UCSD-AML1 (cell line): ENCODE measurements at regions not wholly inside any gene's neighbourhood (a gene's known extent, or its start where the extent isn't known, plus 50 kb on each side); places are given as distances from the start of the nearest gene placed in this dataset.
A peak's percentile ranks its signal among the peaks of the same experiment; 100 is the strongest.

Experiments
- DNase-seq: peaks from one replicate; lab custom pipeline; 2025; ENCODE audit not compliant: unreplicated experiment; lab: John Stamatoyannopoulos, UW

DNA sequence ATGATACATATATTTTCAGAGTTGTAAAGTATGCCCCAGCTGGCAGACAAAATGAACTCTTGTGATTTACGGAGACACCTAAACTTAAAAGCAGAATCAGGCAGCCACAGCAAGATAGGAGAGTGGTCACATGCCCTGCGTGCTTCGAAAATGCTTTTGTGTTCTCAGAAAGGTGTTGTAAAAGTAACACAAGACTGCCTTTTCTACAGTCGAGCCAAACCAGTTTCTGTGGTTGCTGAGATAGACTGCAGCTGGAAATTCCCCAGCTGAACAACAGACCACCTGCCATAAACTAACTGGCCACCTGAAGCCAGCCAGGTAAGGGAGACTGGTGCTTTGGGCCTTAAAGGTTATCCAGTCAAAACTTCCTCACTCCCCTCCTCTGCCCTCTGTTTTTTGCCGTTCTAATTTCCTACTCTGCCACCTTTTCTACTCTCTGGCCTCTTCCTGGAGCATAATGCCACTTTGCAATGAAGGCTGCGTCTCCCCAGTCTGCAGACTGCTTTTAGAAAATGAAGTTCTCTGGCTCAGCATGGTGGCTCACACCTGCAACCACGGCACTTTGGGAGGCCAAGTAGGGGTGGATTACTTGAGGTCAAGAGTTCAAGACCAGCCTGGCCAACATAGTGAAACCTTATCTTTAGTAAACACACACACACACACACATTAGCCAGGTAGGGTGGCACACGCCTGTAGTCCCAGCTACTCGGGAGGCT, 381.2 kb upstream of the SLITRK1 start:
- no peak for DNase-seq

DNA sequence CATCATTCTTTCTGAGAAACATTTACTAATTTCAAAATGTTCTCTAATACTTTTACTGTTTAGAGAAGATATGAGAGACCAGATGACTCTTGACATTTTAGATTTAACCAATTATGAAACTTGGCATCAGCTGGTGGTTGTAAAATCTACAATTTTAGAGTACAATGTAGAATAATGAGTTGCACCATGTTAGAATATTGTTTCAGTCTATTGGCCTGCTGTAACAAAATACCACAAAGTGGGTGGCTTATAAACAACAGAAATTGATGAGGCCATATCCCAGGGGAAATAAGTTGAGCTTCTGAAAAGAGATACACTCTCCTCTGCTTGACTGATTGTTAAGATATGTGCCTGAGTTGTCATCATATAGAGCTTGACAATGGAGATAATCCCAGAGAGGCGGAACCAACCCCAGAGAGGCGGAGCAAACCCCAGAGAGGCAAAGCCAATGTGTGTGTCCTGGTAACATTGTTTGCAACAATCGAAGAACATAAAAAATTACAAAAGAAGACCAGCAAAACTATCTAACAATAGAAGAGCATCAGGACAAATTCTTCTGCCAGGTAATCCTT, 373.0 kb upstream of the SLITRK1 start:
- no peak for DNase-seq

DNA sequence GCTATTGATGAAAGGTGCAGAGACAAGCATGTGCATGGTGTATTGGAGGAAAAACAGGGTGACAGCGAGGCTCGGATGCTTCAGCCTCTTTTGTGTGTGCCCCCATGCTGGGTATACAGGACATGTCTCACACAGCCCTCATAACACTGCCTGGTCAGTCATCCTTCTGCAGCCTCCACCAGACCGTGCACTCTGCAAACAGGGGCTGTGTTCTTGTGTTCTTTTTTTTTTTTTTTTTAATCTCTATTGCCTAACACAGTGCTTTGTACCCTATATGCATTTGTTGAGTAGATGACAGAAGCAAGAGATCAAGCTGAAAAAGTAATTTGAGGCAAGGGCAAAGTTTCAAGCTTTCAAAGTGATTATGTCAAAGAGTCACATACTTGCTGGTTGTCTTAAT, 367.2 kb upstream of the SLITRK1 start:
- DNase-seq, result no peak

GRCh38 chr13:84243340-84243739, 361.1 kb upstream of the SLITRK1 start:
- DNase-seq, result no peak

- DNase-seq, result no peak
These were observed 356.8 kb upstream of the SLITRK1 start for GRCh38 chr13:84239032-84239431.

DNA sequence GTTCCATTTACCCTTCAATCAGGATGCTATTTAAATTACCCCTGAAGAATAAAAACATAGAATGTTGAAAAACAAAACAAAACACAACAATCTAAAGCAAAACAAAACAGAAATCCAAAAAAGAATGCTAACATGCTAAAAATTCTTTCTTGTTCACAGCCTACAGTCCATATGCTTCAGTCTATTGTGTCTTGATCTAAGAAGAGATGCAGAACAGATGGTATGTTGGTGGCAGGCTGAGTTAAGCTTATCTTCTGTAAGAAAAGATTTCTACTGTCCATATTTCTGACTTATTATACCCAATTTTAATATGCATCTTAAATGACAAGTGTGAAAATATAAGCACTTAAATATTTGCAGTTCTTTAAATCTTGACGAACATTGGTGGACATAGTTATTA, 356.1 kb upstream of the SLITRK1 start:
- DNase-seq, result no peak

DNA sequence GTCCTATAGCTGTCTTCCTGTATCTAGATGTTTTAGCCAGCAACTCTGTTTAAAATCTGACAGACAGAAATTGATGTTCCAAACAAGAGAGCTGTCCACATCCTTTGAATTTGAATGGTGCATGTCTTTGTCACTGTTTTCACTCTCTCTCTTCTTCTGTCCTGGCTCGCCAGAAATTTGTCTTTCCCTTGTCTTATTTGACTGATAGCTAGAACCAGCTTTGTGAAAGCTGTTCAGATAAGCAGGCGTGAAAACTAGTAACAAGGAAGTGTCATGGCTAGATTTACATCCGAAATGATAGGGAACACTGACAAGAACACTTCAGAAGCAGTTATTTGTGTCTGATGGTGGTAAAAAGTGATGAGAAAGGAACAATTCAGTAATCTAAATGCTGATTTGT, 354.9 kb upstream of the SLITRK1 start:
- DNase-seq, result no peak

GRCh38 chr13:84234416-84234815, 352.1 kb upstream of the SLITRK1 start:
- no peak for DNase-seq

- no peak for DNase-seq
These were observed 348.3 kb upstream of the SLITRK1 start for GRCh38 chr13:84230568-84230967.

- DNase-seq, result peak; percentile 1
These were observed 328.8 kb upstream of the SLITRK1 start for GRCh38 chr13:84211048-84211447.

GRCh38 chr13:84208246-84208910, 326.1 kb upstream of the SLITRK1 start:
- DNase-seq, result no peak

- DNase-seq, result no peak
These were observed 325.2 kb upstream of the SLITRK1 start for GRCh38 chr13:84207509-84207908.

GRCh38 chr13:84200971-84201370, 318.7 kb upstream of the SLITRK1 start:
- no peak for DNase-seq

GRCh38 chr13:84192125-84192524, 309.9 kb upstream of the SLITRK1 start:
- no peak for DNase-seq

DNA sequence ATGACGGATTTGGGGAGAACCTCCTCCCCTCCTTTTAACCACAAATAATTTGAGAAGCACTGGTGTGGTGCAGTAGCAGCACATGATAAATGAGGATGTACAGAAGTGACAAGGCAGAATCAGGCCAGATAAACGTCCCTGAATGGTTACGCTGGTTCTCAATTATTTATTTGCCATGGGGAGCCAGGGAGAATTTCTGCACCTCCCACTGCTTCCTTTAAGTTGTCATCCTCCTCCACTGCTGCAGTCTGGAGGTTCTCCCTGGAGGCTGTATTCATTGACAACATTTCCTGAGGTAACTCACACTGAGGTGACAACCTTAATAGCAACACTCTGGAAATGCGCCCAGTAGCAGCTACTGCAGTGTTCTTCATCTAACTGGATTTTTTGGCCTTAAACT, 308.9 kb upstream of the SLITRK1 start:
- DNase-seq, result peak; percentile 3

GRCh38 chr13:84187626-84188025, 305.4 kb upstream of the SLITRK1 start:
- no peak for DNase-seq

- DNase-seq, result no peak
These were observed 257.4 kb upstream of the SLITRK1 start for GRCh38 chr13:84139561-84140158.

DNA sequence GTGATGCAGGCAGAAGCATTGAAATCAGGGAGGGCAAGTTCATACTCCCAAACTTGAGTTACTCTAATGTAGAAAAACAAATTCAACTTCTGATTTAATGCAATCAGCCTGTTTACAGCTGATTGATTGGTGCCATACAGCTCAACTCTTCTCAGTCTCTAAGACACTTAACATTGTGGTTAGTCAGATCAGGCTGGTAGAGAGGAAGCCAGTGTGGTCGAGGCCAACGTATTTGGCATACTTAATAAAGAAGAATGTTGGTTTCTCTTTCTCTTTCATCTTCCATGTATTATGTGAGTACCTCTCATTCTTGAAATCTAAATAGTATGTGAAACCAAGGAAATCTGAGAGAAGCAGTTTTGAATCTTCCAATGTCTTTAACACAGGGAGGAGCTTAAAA, 255.0 kb upstream of the SLITRK1 start:
- peak; percentile 32 for DNase-seq

DNA sequence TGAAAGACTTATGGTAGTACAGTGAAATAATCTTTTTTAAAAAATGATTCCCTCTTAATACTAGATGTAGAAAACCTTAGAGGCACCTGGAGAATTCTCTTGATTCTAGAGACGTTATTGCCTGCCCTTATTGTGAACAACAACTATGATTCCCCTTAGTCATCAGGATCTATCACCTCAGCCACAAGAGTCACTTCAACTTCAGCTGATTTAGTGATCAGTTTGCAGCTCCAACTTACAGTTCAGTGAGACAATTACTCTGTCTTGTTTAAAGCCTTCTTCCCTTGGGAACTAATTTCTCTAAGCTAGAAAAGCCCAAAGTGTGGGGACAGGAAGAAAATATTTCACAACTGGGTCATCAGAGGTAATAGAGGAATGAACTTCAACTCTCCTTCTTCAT, 254.3 kb upstream of the SLITRK1 start:
- DNase-seq, result no peak

DNA sequence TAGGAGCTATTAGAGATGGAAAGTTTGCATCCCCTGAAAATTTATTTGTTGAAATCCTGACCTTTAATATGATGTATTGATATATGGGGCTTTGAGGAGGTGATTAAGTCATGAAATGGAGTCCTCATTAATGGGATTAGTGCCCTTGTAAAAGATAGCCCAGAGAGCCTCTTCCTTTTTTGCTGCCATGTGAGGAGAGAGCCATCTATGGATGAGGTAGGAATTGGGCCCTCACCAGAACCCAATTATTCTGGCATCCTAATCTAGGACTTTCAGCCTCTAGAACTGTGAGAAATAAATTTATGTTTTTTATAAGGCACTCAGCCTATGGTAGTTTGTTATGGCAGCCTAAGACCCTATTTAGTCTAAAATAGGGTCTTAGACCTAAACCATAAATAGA, 250.2 kb upstream of the SLITRK1 start:
- no peak for DNase-seq

- no peak for DNase-seq
These were observed 249.0 kb upstream of the SLITRK1 start for GRCh38 chr13:84131249-84131648.

GRCh38 chr13:84130495-84131114, 248.3 kb upstream of the SLITRK1 start:
- no peak for DNase-seq
